Prostate gland (tissue), 2 donors: ENCODE measurements at regions not wholly inside any gene's neighbourhood (a gene's known extent, or its start where the extent isn't known, plus 50 kb on each side); places are given as distances from the start of the nearest gene placed in this dataset.

ENCODE experiments used
- DNase-seq: peaks from one replicate; pipeline ENCODE4 v3.0.0-alpha.2; 2019; ENCODE audit warnings: low spot score
- H3K27ac ChIP-seq, 2 donors: fragments of 200-600 bp; sonication (generic); 2 replicates each; pipeline ENCODE4 v1.5.1; 2017 to 2019
- H3K27me3 ChIP-seq: fragments of 200-600 bp; sonication (generic); replicated peaks from 2 replicates; pipeline ENCODE4 v1.5.1; 2019; ENCODE audit not compliant: insufficient read depth
- H3K36me3 ChIP-seq, 2 donors: fragments of 200-600 bp; sonication (generic); 1 replicate in 1 of 2; 2 replicates in 1 of 2; pipeline versions ENCODE4 v1.5.1 to v1.8.1; 2017 to 2019
- H3K4me1 ChIP-seq: fragments of 200-600 bp; sonication (generic); replicated peaks from 2 replicates; pipeline ENCODE4 v1.5.1; 2019
- H3K4me3 ChIP-seq, 2 donors: fragments of 200-600 bp; sonication (generic); 2 replicates each; pipeline ENCODE4 v1.5.1; 2017 to 2019
- H3K9me3 ChIP-seq: fragments of 200-600 bp; sonication (generic); 2 replicates; pipeline ENCODE4 v1.5.1; 2017
- POLR2A ChIP-seq: fragments of 450-650 bp; IDR thresholded peaks from one replicate; pipeline ENCODE4 v1.6.1; 2016; ENCODE audit warnings: antibody characterized with exemption, mild to moderate bottlenecking
- POLR2AphosphoS5 ChIP-seq: sonication (generic); formaldehyde crosslinking; IDR thresholded peaks from one replicate; pipeline ENCODE4 v1.6.1; 2017; ENCODE audit warnings: antibody characterized with exemption
- WGBS: methylation state at CpG from one replicate; pipeline ENCODE4 v1.1.5; 2018; 5-methylcytosine and 5-hydroxymethylcytosine counted together
- intact Hi-C: fragments of 100-400 bp; cut with DNase I; formaldehyde crosslinking; loops from one replicate; pipeline ENCODE4 v1.14.2; 2022
- TF ChIP-seq, protein P1 (sequence below), 4 experiments: fragments of 200-600 bp in 2 of 4; fragments of 450-650 bp in 2 of 4; sonication (generic) in 2 of 4; IDR thresholded peaks; 1 replicate in 3 of 4; 2 replicates in 1 of 4; pipeline ENCODE4 v1.5.1; 2016 to 2019; ENCODE audit warnings: antibody characterized with exemption in 4 of 4, mild to moderate bottlenecking in 2 of 4, moderate library complexity in 2 of 4

DNA sequence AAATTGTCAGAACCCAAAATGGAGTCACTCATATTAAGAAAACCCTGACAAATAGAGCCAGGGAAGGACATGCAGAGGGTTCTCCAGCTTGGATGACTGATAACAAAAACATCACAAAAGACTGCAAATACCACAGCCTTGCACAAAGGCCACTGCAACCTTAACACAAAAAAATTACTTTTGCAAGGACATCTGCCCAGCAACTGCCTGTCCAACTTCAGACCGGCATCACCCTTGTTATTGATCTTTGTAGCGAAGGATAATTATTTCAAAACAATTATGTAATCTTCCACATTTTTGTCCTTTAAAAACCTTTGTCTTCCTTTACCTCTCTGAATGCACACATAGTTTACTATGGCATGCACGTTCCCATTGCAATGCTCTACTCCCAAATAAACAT, 100.6 kb upstream of the TBX3 start:
- Histone ChIP-seq H3K27me3 (no peaks in the 10 kb centered on the region), H3K4me1 (no peaks in the 10 kb centered on the region), H3K36me3 (no peaks in the 10 kb centered on the region), H3K27ac (no peak overlapping the region), H3K4me3 (no peak overlapping the region), H3K9me3 (no peaks in the 10 kb centered on the region)
- DNase-seq = no peak
- TF ChIP-seq POLR2A (no peak), POLR2AphosphoS5 (no peak)
- TF ChIP-seq, protein P1, sequence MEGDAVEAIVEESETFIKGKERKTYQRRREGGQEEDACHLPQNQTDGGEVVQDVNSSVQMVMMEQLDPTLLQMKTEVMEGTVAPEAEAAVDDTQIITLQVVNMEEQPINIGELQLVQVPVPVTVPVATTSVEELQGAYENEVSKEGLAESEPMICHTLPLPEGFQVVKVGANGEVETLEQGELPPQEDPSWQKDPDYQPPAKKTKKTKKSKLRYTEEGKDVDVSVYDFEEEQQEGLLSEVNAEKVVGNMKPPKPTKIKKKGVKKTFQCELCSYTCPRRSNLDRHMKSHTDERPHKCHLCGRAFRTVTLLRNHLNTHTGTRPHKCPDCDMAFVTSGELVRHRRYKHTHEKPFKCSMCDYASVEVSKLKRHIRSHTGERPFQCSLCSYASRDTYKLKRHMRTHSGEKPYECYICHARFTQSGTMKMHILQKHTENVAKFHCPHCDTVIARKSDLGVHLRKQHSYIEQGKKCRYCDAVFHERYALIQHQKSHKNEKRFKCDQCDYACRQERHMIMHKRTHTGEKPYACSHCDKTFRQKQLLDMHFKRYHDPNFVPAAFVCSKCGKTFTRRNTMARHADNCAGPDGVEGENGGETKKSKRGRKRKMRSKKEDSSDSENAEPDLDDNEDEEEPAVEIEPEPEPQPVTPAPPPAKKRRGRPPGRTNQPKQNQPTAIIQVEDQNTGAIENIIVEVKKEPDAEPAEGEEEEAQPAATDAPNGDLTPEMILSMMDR (IDR thresholded peaks at IDR 0.05) = no peak
- 92% methylated on average over 3 of the region's 3 CpGs for WGBS
- intact Hi-C loops = no loop called here

DNA sequence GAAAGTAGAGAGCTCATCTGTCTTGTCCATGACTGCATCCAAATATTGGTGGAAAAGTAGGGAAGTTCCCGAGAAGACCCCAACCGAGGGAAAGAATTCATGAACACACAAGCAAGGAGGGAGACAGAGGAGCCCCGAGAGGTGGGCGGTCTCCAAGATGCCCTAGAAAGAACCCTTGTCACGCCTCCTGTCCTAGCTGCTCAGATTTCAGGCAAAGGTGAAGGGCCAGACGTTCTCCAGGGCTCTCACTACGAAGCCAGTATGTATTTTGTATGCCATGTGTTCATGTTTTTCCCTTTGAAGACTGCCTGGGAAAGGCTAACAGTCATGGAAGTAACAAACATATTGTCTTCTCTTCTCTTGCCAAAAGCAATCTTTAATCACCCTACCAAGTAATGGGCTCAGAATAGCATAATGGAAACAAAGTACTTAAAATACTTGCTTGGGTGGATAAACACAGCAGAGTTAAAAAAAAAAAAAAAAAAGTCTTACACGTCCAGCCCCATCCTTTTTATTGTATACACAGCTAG, 99.2 kb upstream of the TBX3 start:
- no peak overlapping the region for H3K4me3 ChIP-seq
- H3K27ac ChIP-seq = no peak overlapping the region
- H3K27me3 ChIP-seq = no peaks in the 10 kb centered on the region
- intact Hi-C loops = no loop called here
- H3K4me1 ChIP-seq = no peaks in the 10 kb centered on the region
- H3K9me3 ChIP-seq = no peaks in the 10 kb centered on the region
- TF ChIP-seq, protein P1 (IDR thresholded peaks at IDR 0.05) = no peak
- TF ChIP-seq POLR2AphosphoS5 (no peak), POLR2A (no peak)
- DNase-seq = no peak
- H3K36me3 ChIP-seq = no peaks in the 10 kb centered on the region
- 37% methylated on average over 8 of the region's 8 CpGs for WGBS

DNA sequence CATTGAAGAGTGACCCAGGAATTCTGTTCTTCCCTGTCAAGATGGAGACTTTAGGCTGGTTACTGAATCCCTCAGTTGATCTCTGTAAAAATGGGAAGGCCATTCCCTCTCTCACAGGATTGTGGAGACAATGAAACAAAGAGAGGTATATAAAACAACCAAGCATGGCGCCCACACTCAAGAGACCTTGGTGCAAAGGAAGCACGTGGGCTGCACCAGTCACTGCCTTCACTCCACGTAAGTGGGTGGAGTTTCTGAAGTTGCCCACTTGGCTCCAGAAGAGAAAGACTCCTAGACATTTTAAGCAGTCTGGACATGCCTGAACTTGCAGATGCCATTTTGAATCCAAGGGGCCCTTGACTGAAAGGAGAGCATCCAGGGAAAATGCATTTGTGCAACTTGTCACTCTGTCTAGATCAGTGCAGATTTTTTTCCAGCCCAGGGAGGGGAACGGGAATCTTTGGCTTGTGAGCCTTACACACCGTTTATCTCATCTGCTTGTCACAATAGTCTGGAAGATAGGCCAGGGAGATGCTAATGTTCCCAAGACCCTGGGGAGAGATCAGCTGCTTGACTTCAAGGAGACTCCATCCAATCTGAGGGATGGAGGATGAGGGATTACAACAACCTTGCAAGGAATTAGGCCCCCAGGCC, 96.9 kb upstream of the TBX3 start:
- 62% methylated on average over 5 of the region's 5 CpGs for WGBS
- no peaks in the 10 kb centered on the region for H3K27me3 ChIP-seq

DNA sequence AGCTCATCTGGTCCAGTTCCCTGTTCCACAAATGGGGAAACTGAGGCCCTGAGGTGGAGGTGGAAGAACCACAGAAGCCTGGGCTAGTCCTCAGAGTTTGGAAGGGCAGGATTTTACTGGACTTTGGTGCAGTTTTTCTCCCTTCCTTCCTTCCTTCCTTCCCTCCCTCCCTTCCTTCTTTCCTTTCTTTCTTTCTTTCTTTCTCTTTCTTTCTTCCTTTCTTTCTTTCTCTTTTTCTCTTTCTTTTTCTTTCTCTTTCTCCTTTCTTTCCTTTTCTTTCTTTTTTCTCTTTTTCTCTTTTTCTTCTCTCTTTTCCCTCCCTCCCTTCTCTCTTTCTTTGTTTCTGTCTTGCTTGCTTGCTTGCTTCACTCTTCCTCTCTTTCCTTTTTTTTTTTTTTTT, 95.7 kb upstream of the TBX3 start:
- Histone ChIP-seq H3K4me3 (no peak overlapping the region), H3K4me1 (no peaks in the 10 kb centered on the region), H3K9me3 (no peaks in the 10 kb centered on the region), H3K27me3 (no peaks in the 10 kb centered on the region), H3K27ac (no peak overlapping the region), H3K36me3 (no peaks in the 10 kb centered on the region)
- intact Hi-C loops = no loop called here
- DNase-seq = no peak
- TF ChIP-seq POLR2A = no peak
- TF ChIP-seq, protein P1 (IDR thresholded peaks at IDR 0.05) = no peak
- TF ChIP-seq POLR2AphosphoS5 = no peak

More for the DNA sequence above, 96.9 kb upstream of the TBX3 start:
- intact Hi-C loops = no loop called here
- Histone ChIP-seq H3K36me3 (no peaks in the 10 kb centered on the region), H3K27ac (no peak overlapping the region), H3K4me3 (no peak overlapping the region), H3K4me1 (no peaks in the 10 kb centered on the region), H3K9me3 (no peaks in the 10 kb centered on the region)
- no peak for TF ChIP-seq POLR2AphosphoS5
- TF ChIP-seq, protein P1 (IDR thresholded peaks at IDR 0.05) = no peak
- no peak for TF ChIP-seq POLR2A
- no peak for DNase-seq

DNA sequence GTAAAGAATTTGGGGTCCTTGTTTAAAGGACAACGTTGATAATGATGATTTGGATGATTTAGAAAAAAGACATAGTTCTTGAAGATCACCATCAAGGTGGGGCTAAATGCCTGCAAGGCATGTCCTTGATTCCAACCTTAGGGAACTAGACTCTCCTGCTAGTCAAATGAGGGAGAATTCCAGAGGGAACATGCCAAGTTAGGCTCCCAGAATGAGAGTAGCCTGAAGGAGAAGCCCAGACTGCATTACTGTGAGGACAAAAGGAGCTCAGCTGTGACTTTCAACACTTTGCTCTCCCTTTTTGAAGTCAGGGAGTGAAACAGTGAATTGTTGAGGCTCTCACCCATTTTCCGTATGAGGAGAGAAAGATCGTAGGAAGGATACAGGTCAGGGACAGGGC, 95.2 kb upstream of the TBX3 start:
- no peaks in the 10 kb centered on the region for H3K27me3 ChIP-seq
- no peak overlapping the region for H3K27ac ChIP-seq
- no peak overlapping the region for H3K4me3 ChIP-seq
- WGBS = 83% methylated on average over 3 of the region's 3 CpGs
- intact Hi-C loops = no loop called here
- no peaks in the 10 kb centered on the region for H3K4me1 ChIP-seq
- no peak for DNase-seq
- no peak for TF ChIP-seq POLR2AphosphoS5
- no peak for TF ChIP-seq POLR2A
- TF ChIP-seq, protein P1 (IDR thresholded peaks at IDR 0.05) = no peak
- no peaks in the 10 kb centered on the region for H3K36me3 ChIP-seq
- no peaks in the 10 kb centered on the region for H3K9me3 ChIP-seq
